Memory B cell (primary cell): ENCODE measurements at regions not wholly inside any gene's neighbourhood (a gene's known extent, or its start where the extent isn't known, plus 50 kb on each side); places are given as distances from the start of the nearest gene placed in this dataset.

ENCODE experiments used
- ATAC-seq: fragments of 150-1000 bp; cut with Tn5 transposase; 2 replicates; pipeline ENCODE4 v1.10.0; 2021; ENCODE audit warnings: low read depth, mild to moderate bottlenecking, moderate library complexity
- DNase-seq, 2 donors: peaks; one replicate each; pipeline ENCODE4 v3.0.0; 2022; ENCODE audit warnings: low spot score in 2 of 2
- H3K27ac Mint-ChIP-seq: one replicate; pipeline ENCODE4 v1.8.0; 2022; ENCODE audit warnings: mild to moderate bottlenecking, moderate library complexity, mixed read lengths
- H3K27me3 Mint-ChIP-seq: one replicate; pipeline ENCODE4 v1.8.0; 2022; ENCODE audit warnings: mixed read lengths
- H3K36me3 Mint-ChIP-seq: one replicate; pipeline ENCODE4 v1.8.0; 2022; ENCODE audit warnings: mild to moderate bottlenecking, mixed read lengths
- H3K4me1 Mint-ChIP-seq: one replicate; pipeline ENCODE4 v1.8.0; 2022; ENCODE audit warnings: mixed read lengths
- H3K4me3 Mint-ChIP-seq: one replicate; pipeline ENCODE4 v1.8.0; 2022; ENCODE audit warnings: mild to moderate bottlenecking, moderate library complexity, mixed read lengths
- H3K9me3 Mint-ChIP-seq: one replicate; pipeline ENCODE4 v1.8.0; 2022; ENCODE audit warnings: mixed read lengths

DNA sequence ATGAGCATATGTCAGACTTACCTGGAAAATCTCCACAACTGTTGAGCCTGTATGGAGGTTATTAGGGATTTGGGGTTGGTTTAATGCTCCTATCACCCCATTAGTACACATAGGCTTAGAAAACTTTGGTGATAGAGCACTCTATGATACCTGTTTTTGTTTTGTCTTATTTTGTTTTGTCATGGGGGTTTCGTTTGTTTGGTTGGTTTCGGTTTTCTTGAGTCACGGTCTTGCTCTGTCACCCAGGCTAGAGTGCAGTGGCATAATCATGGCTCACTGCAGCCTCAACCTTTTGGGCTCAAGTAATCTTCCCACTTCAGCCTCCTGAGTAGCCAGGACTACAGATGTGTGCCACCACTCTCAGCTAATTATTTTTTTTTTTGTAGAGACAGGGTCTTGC, 70.0 kb downstream of the MZT1 start:
- Mint-ChIP-seq H3K27me3 (peaks cover 9% of the 10 kb centered on the region), H3K4me1 (no peaks in the 10 kb centered on the region), H3K27ac (no peak overlapping the region), H3K9me3 (peaks cover 3% of the 10 kb centered on the region), H3K36me3 (no peaks in the 10 kb centered on the region), H3K4me3 (no peak overlapping the region)
- DNase-seq: no peak
- ATAC-seq: no peak

DNA sequence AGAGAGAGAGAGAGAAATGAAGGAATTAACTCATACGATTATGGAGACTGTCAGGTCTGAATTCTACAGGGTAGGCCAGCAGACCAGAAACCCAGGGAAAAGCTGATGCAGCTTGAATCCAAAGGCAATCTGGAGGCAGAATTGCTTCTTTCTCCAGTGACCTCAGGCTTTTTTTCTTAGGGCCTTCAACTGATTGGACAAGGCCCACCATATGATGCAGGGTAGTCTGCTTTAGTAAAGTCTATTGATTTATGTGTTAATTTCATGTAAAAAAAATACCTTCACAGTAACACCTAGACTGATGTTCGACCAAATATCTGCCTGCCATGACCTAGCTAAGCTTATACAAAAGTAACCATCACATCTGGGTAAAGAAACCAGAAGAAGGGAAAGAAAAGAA, 71.1 kb downstream of the MZT1 start:
- Mint-ChIP-seq H3K27me3 (peaks cover 9% of the 10 kb centered on the region), H3K4me1 (no peaks in the 10 kb centered on the region), H3K9me3 (peaks cover 3% of the 10 kb centered on the region), H3K27ac (no peak overlapping the region), H3K36me3 (no peaks in the 10 kb centered on the region), H3K4me3 (no peak overlapping the region)
- DNase-seq: no peak
- ATAC-seq: no peak

DNA sequence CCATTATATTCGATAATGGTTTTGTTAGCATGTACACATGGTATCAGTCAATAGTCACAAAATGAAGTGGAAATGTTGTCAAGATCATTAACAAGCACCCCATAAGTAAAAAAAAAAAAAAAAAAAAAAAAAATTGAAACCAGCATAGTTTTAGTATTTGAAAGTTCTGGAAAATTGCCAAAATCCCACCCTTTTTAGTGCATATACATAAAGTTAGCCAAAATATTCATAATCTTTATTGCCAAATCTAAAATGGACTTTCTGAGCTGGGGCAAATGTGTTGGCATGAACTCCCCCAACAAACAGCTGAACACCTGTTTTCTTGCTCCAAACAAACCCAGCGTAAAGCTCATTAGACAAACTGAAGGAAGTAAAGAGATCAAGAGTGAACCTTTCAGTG, 73.9 kb downstream of the MZT1 start:
- no peak overlapping the region for H3K27ac Mint-ChIP-seq
- H3K4me3 Mint-ChIP-seq: no peak overlapping the region
- DNase-seq: no peak
- H3K4me1 Mint-ChIP-seq: no peaks in the 10 kb centered on the region
- H3K27me3 Mint-ChIP-seq: peaks cover 6% of the 10 kb centered on the region
- ATAC-seq: no peak
- no peaks in the 10 kb centered on the region for H3K36me3 Mint-ChIP-seq
- peaks cover 3% of the 10 kb centered on the region for H3K9me3 Mint-ChIP-seq

DNA sequence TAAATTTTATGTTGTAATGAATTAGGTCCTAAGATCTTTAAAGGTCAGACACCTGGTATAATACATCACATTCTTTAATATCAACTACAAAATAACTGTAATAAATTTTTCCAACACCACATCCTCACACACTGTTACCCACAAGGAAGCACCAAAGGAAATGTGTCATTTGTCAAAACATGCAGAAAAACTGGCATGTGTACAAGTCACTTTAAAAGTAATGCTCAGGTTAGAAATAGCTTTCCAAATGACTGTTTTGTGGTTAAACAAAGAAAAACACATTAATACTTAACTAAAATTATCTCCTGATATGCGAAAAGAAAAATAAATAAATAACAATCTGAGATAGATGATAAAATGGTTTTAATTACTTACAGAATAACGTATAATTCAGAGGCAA, 74.7 kb downstream of the MZT1 start:
- H3K27ac Mint-ChIP-seq: no peak overlapping the region
- no peak overlapping the region for H3K4me3 Mint-ChIP-seq
- H3K36me3 Mint-ChIP-seq: no peaks in the 10 kb centered on the region
- peaks cover 3% of the 10 kb centered on the region for H3K9me3 Mint-ChIP-seq
- H3K4me1 Mint-ChIP-seq: no peaks in the 10 kb centered on the region
- ATAC-seq: no peak
- DNase-seq: no peak
- H3K27me3 Mint-ChIP-seq: peaks cover 6% of the 10 kb centered on the region

DNA sequence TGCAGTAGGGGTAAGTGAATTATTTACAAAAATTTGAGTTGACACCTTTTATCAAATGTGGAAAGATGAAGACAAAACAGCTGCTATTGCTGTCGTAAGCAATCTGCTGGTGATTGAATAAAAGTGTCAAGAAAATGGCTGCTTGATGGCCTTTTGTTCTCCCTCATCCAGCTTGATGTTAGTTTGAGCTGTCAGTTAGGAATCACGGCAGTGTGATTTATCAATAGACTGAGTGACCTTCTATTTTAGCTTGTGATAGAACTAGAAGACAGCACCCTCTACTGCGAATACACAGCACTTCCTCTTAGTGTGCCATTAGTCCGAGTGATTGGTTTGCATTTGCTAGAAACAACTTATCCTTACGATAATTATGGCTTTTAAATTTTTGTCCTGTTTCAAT, 76.3 kb downstream of the MZT1 start:
- no peak for DNase-seq
- no peak overlapping the region for H3K4me3 Mint-ChIP-seq
- peaks cover 2% of the 10 kb centered on the region for H3K9me3 Mint-ChIP-seq
- no peak overlapping the region for H3K27ac Mint-ChIP-seq
- H3K27me3 Mint-ChIP-seq: peaks cover 5% of the 10 kb centered on the region
- no peak for ATAC-seq
- no peaks in the 10 kb centered on the region for H3K36me3 Mint-ChIP-seq
- no peaks in the 10 kb centered on the region for H3K4me1 Mint-ChIP-seq

DNA sequence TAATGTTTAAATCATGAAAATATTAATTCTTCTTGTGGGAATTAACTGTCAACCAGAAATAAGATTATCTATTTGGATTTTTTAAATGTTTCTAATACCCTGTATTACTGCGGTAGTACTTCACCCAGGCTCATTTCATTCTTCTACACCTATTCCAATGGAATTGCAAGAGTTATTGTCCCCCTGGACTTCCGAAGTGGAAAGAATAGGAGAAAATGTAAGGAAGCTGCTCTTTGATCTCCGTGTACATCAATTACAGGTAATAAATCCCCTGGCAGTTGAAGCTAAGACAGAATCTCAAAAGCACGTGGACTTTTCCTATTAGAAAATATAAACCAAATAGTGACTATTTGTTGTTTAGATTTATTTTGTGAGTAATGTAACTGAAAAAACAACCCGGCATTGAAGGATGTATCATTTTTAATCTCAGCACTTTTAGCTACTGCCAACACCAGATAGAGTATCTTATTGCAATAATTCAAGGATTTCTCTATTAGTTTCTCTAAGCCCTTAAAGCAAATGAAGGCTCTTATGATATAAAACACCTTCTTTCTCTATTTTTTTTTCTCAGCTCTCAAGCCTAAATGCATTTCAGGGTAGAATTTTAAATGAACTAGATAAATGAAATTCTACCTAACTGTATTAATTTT, 77.3 kb downstream of the MZT1 start:
- Mint-ChIP-seq H3K9me3 (no peaks in the 10 kb centered on the region), H3K4me3 (no peak overlapping the region), H3K27me3 (peaks cover 5% of the 10 kb centered on the region), H3K36me3 (no peaks in the 10 kb centered on the region), H3K27ac (no peak overlapping the region), H3K4me1 (no peaks in the 10 kb centered on the region)
- no peak for ATAC-seq
- DNase-seq: no peak

DNA sequence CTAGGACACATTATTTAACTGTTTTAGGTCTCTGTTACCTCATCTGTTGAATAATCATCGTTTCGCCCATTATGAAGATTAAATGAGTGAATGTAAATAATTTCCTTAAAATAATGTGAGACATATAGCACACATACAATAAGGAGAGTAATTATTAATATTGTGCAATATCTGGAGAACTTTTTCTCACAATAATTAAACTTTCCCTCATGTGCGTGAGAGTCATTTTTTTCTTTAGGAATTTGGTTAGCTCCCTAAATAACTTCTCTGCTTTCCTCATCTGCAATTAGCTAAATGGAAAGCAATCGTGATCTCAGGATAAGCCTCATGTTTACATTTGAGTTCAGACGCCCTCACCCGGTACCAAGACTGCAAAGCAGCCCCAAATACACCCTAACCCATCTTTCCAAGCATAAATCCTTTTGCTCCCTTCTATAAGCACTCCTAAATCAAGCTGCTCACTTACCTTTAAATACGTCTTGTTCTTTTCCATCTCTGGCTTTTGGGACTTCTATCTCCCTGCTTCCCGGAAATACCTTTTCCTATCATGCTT, 78.8 kb downstream of the MZT1 start:
- Mint-ChIP-seq H3K4me3 (no peak overlapping the region), H3K4me1 (no peaks in the 10 kb centered on the region), H3K27me3 (peaks cover 3% of the 10 kb centered on the region), H3K36me3 (no peaks in the 10 kb centered on the region), H3K27ac (no peak overlapping the region), H3K9me3 (no peaks in the 10 kb centered on the region)
- DNase-seq (no peak), ATAC-seq (no peak)

DNA sequence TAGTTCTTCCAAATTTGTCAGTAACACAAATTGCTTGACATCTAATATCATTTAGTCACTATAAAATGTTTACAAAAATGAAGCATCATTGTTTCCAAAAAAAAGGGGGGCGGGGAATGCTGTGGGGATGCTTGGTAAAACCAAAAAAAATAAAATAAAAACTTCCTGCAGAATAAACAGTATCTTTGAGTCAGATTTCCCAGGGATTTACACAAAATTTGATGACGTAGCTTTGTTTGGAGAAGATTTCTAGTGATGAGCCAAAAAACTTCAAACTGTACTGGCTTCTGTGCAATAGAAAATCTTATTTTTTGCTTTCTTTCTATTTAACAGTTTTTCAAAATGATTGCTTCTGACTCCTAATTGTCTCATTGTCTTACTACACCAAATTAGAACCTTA, 80.0 kb downstream of the MZT1 start:
- Mint-ChIP-seq H3K4me3 (no peak overlapping the region), H3K36me3 (no peaks in the 10 kb centered on the region), H3K4me1 (no peaks in the 10 kb centered on the region), H3K27ac (no peak overlapping the region), H3K9me3 (no peaks in the 10 kb centered on the region), H3K27me3 (peaks cover 3% of the 10 kb centered on the region)
- ATAC-seq (no peak), DNase-seq (no peak)

DNA sequence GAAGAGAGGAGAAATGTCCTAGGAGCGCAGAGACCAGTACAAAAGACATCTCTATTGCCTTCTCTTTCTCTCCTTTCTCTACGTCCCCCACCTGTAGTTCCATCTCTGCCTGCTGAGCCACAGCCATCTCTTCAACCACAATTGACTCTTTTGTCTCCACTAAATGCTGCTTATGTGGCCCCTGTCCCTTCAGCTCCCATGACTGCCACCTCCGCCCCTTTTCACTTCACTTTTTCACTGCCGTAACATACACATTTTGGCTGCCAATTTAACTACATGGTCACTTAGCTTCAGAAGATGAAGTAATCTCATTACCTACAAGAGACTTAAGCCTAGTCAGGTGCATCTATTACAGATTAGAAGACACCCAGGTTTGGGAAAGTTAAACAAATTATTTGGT, 81.9 kb downstream of the MZT1 start:
- no peak for DNase-seq
- no peak overlapping the region for H3K27ac Mint-ChIP-seq
- peaks cover 3% of the 10 kb centered on the region for H3K27me3 Mint-ChIP-seq
- ATAC-seq: no peak
- H3K4me1 Mint-ChIP-seq: no peaks in the 10 kb centered on the region
- no peaks in the 10 kb centered on the region for H3K36me3 Mint-ChIP-seq
- no peak overlapping the region for H3K4me3 Mint-ChIP-seq
- no peaks in the 10 kb centered on the region for H3K9me3 Mint-ChIP-seq

DNA sequence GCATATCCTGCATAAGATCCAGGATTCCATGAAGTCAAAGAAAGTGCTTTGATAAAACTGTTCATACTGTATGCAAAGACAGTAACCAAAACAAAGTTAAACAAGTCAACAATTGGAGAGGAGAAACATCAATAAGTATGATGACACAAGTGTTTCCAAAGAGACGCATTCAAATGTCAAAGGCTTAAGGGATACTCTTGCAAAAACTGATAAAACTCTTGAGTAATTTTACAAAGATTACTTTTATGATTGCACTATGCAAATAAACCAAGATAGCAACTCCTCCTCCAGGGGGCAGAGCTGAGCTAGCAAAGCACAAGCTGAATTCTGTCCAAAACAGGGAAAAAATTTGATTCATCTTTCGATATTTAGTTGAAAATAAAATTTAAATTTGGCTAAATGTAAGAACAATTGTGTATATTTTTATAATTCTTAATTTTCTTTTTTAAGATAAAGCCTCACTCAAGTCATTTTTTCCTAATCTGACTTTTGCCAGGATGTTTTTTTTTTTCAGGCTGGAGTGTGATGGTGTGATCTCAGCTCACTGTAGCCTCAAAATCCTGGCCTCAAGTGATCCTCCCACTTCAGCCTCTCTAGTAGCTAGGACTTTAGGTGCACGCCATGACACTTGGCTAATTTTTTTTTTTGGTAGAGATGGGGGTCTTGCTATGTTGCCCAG, 84.0 kb downstream of the MZT1 start:
- H3K36me3 Mint-ChIP-seq: no peaks in the 10 kb centered on the region
- H3K27ac Mint-ChIP-seq: no peak overlapping the region
- no peak for ATAC-seq
- no peaks in the 10 kb centered on the region for H3K4me1 Mint-ChIP-seq
- no peaks in the 10 kb centered on the region for H3K27me3 Mint-ChIP-seq
- H3K4me3 Mint-ChIP-seq: no peak overlapping the region
- peak; percentile 11 to 13 for DNase-seq
- no peaks in the 10 kb centered on the region for H3K9me3 Mint-ChIP-seq

DNA sequence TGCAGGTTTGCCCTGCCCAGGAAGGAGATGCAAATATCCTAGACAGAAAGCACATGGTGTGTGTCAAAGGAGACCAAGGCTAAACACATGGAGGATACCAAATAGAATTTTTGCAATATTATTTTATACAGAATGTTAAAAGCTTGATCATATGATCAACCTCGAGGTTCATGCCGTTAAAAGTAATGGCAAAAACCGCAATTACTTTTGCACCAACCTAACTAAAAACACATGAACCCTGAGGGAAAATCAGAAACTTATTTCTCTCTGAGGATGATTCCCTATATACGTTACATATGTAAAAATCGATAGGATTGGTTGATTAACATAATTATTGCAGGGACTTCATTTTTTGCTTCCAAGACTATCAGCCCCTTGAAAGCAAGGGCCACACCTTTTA, 88.1 kb downstream of the MZT1 start:
- DNase-seq (no peak), ATAC-seq (no peak)
- Mint-ChIP-seq H3K27ac (no peak overlapping the region), H3K27me3 (no peaks in the 10 kb centered on the region), H3K4me1 (no peaks in the 10 kb centered on the region), H3K36me3 (no peaks in the 10 kb centered on the region), H3K9me3 (peaks cover 1% of the 10 kb centered on the region), H3K4me3 (no peak overlapping the region)

DNA sequence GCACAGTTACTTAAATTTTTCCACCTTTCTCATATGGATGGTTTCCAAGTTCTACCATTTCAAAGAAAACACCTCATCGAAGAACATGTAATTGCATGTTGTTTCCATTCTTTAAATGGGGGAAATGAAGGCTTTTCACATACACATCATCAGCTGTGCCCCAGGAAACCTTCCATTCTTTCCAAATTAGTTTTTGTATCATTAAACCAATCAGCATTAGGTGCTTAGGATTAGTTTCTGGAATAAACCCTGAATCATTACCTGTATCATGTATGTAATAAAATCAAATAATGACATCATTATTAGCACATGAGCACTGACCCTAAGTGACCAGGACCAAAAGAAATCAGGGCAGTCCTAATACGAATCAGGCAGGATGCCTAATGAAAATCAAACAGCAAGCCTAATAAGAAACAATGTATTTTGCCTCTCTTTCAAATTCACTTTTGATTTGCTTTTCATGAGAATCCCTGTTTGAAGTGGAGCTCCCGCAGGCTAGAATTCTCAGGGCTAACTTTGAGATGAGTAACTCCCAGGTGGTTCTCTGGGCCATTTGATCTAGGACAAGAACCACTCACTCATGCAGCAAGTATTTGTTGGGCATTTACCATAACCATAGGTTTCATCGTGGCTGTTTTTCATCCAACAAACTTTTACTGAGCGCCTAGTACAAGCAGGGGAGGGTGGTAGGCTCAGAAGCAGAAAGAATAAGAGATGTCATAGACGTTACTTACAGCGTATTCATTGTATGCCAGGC, 89.2 kb downstream of the MZT1 start:
- Mint-ChIP-seq H3K27ac (no peak overlapping the region), H3K36me3 (no peaks in the 10 kb centered on the region), H3K4me1 (no peaks in the 10 kb centered on the region), H3K27me3 (no peaks in the 10 kb centered on the region), H3K4me3 (no peak overlapping the region), H3K9me3 (peaks cover 1% of the 10 kb centered on the region)
- DNase-seq (no peak), ATAC-seq (no peak)

DNA sequence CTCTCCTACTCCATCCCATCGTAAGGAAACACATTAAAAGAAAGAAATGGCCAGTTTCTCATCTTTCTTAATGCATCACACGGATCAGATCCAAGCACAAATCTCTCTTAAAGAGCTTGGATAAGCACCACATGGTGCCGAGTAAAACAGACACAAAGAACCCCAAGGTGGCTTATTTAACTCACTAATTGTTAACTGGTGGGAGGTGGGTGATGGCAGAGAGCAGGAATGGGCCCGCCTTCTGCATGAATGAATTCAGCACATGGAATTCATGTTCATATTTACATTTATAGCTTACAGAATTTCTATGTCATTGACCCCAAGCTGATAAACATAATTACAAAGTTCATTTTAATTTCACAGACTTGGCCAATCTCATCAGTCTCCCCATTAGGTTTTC, 89.9 kb downstream of the MZT1 start:
- no peaks in the 10 kb centered on the region for H3K27me3 Mint-ChIP-seq
- H3K4me1 Mint-ChIP-seq: no peaks in the 10 kb centered on the region
- H3K9me3 Mint-ChIP-seq: peaks cover 1% of the 10 kb centered on the region
- ATAC-seq (no peak), DNase-seq (no peak)
- H3K36me3 Mint-ChIP-seq: no peaks in the 10 kb centered on the region
- no peak overlapping the region for H3K4me3 Mint-ChIP-seq
- no peak overlapping the region for H3K27ac Mint-ChIP-seq

DNA sequence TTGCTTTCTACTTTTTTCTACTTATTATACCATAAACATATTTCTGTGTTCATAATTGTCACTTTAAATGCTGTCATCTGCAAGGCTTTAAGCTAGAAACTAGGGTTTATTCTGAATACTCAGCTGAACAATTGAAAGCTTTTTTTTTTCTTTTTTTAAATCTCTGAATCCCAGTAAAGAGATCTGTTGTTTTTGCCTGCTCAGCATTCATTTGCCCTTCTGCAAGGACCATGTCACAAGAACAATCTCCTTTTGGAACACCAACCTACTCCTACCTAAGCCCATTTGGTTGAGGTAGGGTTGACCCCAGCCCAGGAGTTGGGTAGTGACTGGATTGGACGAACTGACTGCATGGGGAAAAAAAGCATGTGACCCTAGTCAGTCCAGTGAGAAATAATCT, 92.6 kb downstream of the MZT1 start:
- DNase-seq: no peak
- Mint-ChIP-seq H3K27ac (no peak overlapping the region), H3K27me3 (no peaks in the 10 kb centered on the region), H3K4me1 (no peaks in the 10 kb centered on the region), H3K4me3 (no peak overlapping the region), H3K9me3 (peaks cover 4% of the 10 kb centered on the region), H3K36me3 (no peaks in the 10 kb centered on the region)
- ATAC-seq: no peak
